GM20000 (cell line): ENCODE measurements at regions not wholly inside any gene's neighbourhood (a gene's known extent, or its start where the extent isn't known, plus 50 kb on each side); places are given as distances from the start of the nearest gene placed in this dataset.

Source experiments
- DNase-seq: peaks from one replicate; pipeline ENCODE4 v3.0.0; 2012; ENCODE audit warnings: low spot score
- TF ChIP-seq, protein P1 (sequence below): IDR thresholded peaks from 2 replicates; pipeline ENCODE4 v1.5.1; 2012; ENCODE audit warnings: mild to moderate bottlenecking, control low read depth; ENCODE audit errors: extremely low read depth, missing control alignments

DNA sequence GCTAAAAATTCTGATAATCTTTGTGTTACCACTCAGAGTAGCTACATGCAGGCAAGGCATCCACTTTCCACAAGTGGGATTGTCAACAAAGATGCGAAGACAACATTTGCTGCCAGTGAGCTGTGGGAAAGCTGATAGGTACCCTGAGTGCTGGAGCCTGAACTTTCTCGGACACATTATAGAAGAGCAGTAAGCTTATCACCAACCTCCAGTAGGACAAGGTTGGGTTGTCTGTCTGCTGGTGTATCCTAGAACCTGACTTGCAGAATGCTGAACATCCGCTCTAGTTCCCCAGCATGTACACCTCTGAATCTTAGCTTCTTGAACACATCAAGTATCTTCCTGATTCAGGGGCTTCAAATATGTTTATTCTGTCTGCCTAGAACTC is 103.8 kb upstream of the PPM1H start:
- TF ChIP-seq, protein P1, sequence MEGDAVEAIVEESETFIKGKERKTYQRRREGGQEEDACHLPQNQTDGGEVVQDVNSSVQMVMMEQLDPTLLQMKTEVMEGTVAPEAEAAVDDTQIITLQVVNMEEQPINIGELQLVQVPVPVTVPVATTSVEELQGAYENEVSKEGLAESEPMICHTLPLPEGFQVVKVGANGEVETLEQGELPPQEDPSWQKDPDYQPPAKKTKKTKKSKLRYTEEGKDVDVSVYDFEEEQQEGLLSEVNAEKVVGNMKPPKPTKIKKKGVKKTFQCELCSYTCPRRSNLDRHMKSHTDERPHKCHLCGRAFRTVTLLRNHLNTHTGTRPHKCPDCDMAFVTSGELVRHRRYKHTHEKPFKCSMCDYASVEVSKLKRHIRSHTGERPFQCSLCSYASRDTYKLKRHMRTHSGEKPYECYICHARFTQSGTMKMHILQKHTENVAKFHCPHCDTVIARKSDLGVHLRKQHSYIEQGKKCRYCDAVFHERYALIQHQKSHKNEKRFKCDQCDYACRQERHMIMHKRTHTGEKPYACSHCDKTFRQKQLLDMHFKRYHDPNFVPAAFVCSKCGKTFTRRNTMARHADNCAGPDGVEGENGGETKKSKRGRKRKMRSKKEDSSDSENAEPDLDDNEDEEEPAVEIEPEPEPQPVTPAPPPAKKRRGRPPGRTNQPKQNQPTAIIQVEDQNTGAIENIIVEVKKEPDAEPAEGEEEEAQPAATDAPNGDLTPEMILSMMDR: no peak
- DNase-seq: no peak

DNA sequence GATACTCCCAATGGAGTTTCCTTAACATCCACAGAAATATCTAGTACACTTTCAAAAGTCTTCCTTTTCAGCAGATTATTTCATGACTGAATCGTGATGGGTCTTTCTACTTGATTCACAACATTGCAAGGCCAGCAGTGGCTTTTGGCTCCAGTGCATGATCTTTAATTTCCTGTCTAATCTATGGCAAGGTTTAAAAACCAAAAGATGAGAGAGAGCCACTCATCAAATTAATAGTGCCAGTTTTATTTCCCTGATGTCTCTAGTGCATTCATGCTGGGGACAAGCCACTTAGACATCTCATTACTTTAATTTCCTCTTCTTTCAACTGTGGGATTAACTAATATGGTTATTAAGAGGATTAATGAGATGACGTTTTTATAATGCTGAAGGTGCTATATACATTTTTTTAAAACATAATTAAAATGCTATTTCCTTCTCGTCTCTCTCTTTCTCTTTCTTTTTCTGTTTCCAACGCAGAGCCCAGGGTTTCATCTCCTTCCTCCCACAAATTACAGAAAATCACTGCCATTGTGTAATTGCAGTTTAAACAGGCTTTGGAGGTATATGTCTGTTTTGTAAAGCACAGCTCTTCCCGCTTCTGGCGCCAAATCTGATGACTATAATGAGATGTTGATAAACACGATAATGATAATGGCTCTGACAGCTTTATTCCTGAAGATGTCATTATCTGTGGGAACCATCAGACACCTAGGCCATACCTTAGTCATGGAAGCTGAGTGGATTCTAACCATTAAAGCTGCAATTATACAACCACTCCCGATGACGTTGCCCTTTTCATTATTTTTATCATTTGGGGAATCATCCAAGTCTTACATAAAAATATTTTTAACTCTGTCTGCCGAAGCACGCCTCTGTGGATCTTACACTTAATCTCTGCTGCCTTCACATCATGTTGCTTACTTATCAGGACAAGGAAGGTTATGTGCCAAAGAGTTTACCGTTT is 103.1 kb upstream of the PPM1H start:
- TF ChIP-seq, protein P1: no peak
- DNase-seq: no peak

DNA sequence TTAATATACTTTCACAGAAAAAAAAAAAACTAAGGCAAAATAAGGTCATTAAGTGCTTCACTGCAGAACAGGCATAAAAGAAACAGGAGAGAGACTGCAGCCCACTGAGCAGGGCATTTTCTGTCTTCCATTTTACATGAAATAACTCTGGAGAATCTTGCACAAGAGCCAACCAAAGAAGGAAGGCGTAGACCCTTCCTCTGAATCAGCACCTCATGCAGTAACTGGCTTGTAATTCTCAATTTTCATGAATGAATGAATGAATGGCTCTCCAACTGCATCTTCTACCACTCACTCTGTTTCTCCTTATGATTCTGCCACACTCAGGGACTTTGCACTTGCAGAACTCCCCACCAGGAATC is 102.0 kb upstream of the PPM1H start:
- DNase-seq: no peak
- TF ChIP-seq, protein P1: no peak

DNA sequence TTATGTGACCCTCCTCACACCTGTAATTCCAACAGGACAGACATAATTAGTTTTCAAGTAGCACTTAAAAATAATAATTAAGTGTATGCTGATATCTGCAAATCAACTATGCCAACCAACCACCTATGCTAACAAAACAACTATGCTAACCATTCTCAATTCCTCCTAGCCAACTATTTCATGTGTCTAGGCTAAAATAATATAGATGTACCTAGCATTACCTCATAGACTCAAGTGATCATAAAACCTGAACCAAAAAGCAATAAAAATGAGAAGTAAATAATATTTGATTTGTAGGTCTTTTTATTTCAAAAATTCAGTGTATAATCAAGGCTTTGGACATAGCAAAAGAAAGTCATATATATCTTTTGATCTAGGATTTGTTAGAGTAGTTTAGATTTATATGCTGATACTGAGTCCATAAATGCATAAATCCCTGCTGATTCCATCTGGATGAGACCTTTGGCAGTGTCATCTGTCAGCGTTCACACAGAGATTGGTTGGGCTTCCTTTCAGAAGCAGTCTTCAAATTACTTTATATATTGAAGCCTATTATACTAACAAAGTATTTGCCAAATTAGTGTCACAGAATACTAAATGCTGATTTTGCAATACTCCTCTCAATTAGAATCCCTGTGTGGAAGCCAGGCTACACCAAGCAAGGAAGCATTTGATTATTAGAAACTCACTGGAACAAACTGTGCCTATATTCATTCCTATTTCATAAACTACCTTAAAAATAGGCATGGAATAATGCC is 101.4 kb upstream of the PPM1H start:
- TF ChIP-seq, protein P1: no peak
- DNase-seq: no peak

DNA sequence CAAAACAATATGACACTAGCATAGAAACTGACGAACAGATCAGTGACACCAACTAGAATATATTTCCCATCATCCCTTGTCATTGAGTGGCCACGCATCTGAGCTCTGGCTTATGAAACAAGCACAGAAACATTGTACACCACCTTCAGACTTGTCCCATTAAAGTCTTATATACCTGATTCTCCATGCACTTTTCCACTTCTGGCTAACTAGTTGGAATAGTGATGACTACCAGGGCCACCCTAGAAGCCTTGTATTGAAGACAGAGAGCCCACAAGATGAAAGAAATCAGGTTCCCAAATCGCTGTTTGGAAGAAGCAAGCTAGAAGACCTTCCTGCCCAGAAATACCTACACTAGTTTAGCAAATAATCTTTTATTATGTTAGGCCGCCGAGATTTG is 99.7 kb upstream of the PPM1H start:
- TF ChIP-seq, protein P1: no peak
- no peak for DNase-seq

DNA sequence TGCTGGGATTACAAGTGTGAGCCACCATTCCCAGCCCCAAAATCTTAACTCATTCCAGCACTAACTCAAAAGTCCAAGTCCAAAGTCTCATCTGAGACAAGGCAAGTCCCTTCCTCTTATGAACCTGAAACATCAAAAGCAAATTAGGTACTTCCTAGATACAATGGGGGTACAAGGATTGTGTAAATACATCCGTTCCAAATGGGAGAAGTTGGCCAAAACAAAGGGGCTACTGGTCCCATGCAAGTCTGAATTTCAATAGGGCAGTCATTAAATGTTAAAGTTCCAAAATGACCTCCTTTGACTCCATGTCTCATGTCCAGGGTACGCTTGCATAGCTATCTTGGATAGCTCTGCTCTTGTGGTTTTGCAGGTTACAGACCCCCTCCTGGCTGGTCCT is 94.7 kb upstream of the PPM1H start:
- TF ChIP-seq, protein P1: no peak
- DNase-seq: no peak

DNA sequence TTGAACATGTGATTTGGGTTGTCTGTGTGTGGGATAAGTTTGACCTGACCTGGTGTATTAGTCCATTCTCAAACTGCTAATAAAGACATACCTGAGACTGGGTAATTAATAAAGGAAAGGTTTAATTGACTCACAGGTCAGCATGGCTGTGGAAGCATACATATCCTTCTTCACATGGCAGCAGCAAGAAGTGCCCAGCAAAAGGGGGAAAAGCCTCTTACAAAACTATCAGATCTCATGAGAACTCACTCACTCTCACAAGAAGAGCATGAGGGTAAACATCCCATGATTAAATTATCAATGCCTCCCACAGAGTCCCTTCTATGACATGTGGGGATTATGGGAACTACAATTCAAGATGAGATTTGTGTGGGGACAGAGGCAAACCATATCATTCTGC is 94.0 kb upstream of the PPM1H start:
- TF ChIP-seq, protein P1: no peak
- DNase-seq: no peak
